ENCODE measurements at regions not wholly inside any gene's neighbourhood (a gene's known extent, or its start where the extent isn't known, plus 50 kb on each side); places are given as distances from the start of the nearest gene placed in this dataset.

- TF ChIP-seq, protein P1, sequence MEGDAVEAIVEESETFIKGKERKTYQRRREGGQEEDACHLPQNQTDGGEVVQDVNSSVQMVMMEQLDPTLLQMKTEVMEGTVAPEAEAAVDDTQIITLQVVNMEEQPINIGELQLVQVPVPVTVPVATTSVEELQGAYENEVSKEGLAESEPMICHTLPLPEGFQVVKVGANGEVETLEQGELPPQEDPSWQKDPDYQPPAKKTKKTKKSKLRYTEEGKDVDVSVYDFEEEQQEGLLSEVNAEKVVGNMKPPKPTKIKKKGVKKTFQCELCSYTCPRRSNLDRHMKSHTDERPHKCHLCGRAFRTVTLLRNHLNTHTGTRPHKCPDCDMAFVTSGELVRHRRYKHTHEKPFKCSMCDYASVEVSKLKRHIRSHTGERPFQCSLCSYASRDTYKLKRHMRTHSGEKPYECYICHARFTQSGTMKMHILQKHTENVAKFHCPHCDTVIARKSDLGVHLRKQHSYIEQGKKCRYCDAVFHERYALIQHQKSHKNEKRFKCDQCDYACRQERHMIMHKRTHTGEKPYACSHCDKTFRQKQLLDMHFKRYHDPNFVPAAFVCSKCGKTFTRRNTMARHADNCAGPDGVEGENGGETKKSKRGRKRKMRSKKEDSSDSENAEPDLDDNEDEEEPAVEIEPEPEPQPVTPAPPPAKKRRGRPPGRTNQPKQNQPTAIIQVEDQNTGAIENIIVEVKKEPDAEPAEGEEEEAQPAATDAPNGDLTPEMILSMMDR (IDR thresholded peaks at IDR 0.05 in 8 of 11, conservative IDR thresholded peaks at IDR 0.05 in 3 of 11), result no peak
- TF ChIP-seq POLR2A (IDR thresholded peaks at IDR 0.05), result no peak
These were observed 98.5 kb upstream of the TMPO start for GRCh38 chr12:98416845-98417244.

Measured in spleen (tissue), 7 donors.